ENCODE measurements at regions not wholly inside any gene's neighbourhood (a gene's known extent, or its start where the extent isn't known, plus 50 kb on each side); places are given as distances from the start of the nearest gene placed in this dataset.

GRCh38 chr15:79524531-79524930 lies 92.4 kb downstream of the MINAR1 start:
- Histone ChIP-seq H3K4me2 (ENCODE audit: insufficient read depth, low read length) (no peak overlapping the region), H3K27ac (ENCODE audit: insufficient read depth, low read depth, low read length) (no peak overlapping the region), H3K9ac (replicated peaks; ENCODE audit: extremely low read depth, insufficient read depth, low read length) (no peak overlapping the region), H2AFZ (ENCODE audit: low read depth, low read length) (no peak overlapping the region), H3K4me1 (ENCODE audit: control insufficient read depth, extremely low read depth, insufficient read depth, low read length) (no peaks in the 10 kb centered on the region), H3K36me3 (ENCODE audit: control insufficient read depth in 2 of 2, extremely low read depth in 1 of 2, insufficient read depth in 2 of 2, low read length in 2 of 2) (no peaks in the 10 kb centered on the region), H4K20me1 (replicated peaks; ENCODE audit: control insufficient read depth, extremely low read depth, insufficient read depth, low read length) (no peaks in the 10 kb centered on the region), H3K27me3 (ENCODE audit: control insufficient read depth in 2 of 2, insufficient read depth in 2 of 2, low read length in 2 of 2) (no peaks in the 10 kb centered on the region), H3K79me2 (ENCODE audit: control insufficient read depth, insufficient read depth, low read length) (no peaks in the 10 kb centered on the region), H3K9me1 (replicated peaks; ENCODE audit: control insufficient read depth, extremely low read depth, insufficient read depth, low read length) (no peaks in the 10 kb centered on the region), H3K9me3 (replicated peaks; ENCODE audit: control insufficient read depth, insufficient read depth, low read length) (no peaks in the 10 kb centered on the region), H3K4me3 (replicated peaks in 1 of 3; ENCODE audit: insufficient read depth in 1 of 3, low read depth in 1 of 3, low read length in 3 of 3) (no peak overlapping the region)
- DNase-seq (ENCODE audit: low read depth, low spot score): no peak
- no peak for FAIRE-seq
- CTCF ChIA-PET: no interaction called here
- BruUV-seq (replicated peaks): no TSS peak
- TF ChIP-seq CTCF (IDR thresholded peaks at IDR 0.05; ENCODE audit: extremely low read depth in 1 of 2, insufficient read depth in 1 of 2, low read depth in 1 of 2, low read length in 2 of 2) (no peak), MYC (IDR thresholded peaks at IDR 0.05; ENCODE audit: low read depth, low read length) (no peak), MAX (IDR thresholded peaks at IDR 0.05; ENCODE audit: insufficient read depth, insufficient read length) (no peak), POLR2A (IDR thresholded peaks at IDR 0.05; ENCODE audit: low read depth, low read length) (no peak), FOS (IDR thresholded peaks at IDR 0.05; ENCODE audit: borderline replicate concordance, insufficient read depth, low read length) (no peak), JUN (IDR thresholded peaks at IDR 0.05; ENCODE audit: borderline replicate concordance, insufficient read depth, insufficient read length, low read depth) (no peak), GATA2 (IDR thresholded peaks at IDR 0.05; ENCODE audit: insufficient read depth, insufficient read length, low read depth, low read length) (no peak), POLR2AphosphoS5 (IDR thresholded peaks at IDR 0.05; ENCODE audit: insufficient read depth, low read depth, low read length) (no peak), EZH2 (IDR thresholded peaks at IDR 0.05; ENCODE audit: borderline replicate concordance, low read depth, low read length, severe bottlenecking) (no peak)
- dilution Hi-C loops (cut with MboI; ENCODE audit: extremely low pct_ligation_motif_present, low sequenced_read_pairs) (no loop called here), intact Hi-C loops (cut with micrococcal nuclease) (no loop called here)
- POLR2A ChIA-PET: no interaction called here

Data from endothelial cell of umbilical vein (primary cell).